EH (cell line): ENCODE measurements at regions not wholly inside any gene's neighbourhood (a gene's known extent, or its start where the extent isn't known, plus 50 kb on each side); places are given as distances from the start of the nearest gene placed in this dataset.
A peak's percentile ranks its signal among the peaks of the same experiment; 100 is the strongest.

Experiments used
- DNase-seq: peaks from one replicate; pipeline ENCODE4 v3.0.0-alpha.2; 2015; ENCODE audit warnings: low read depth

GRCh38 chr2:117716505-117716904 is 98.0 kb upstream of the DDX18 start:
- DNase-seq: no peak

GRCh38 chr2:117717072-117717471 is 97.4 kb upstream of the DDX18 start:
- DNase-seq: no peak

GRCh38 chr2:117718048-117718447 is 96.4 kb upstream of the DDX18 start:
- no peak for DNase-seq

- no peak for DNase-seq
Observed at GRCh38 chr2:117720765-117721164, 93.7 kb upstream of the DDX18 start.

GRCh38 chr2:117723483-117723882 is 91.0 kb upstream of the DDX18 start:
- DNase-seq: no peak

- DNase-seq: no peak
Observed at GRCh38 chr2:117723888-117724434, 90.5 kb upstream of the DDX18 start.

GRCh38 chr2:117726747-117727146 is 87.7 kb upstream of the DDX18 start:
- no peak for DNase-seq

- DNase-seq: no peak
Observed at GRCh38 chr2:117737846-117738245, 76.6 kb upstream of the DDX18 start.

- no peak for DNase-seq
Observed at GRCh38 chr2:117738991-117739839, 75.3 kb upstream of the DDX18 start.

GRCh38 chr2:117745537-117745936 is 69.0 kb upstream of the DDX18 start:
- DNase-seq: no peak

GRCh38 chr2:117755768-117756167 is 58.7 kb upstream of the DDX18 start:
- no peak for DNase-seq

- DNase-seq: peak; percentile 24
Observed at GRCh38 chr2:117760916-117761315, 53.6 kb upstream of the DDX18 start.

- no peak for DNase-seq
Observed at GRCh38 chr2:117762454-117762853, 52.0 kb upstream of the DDX18 start.

GRCh38 chr2:117763804-117764203 is 50.7 kb upstream of the DDX18 start:
- DNase-seq: peak; percentile 5
